Activated naive CD4-positive, alpha-beta T cell treated with anti-CD3 and anti-CD28 coated beads for 36 hours (primary cell): ENCODE measurements at regions not wholly inside any gene's neighbourhood (a gene's known extent, or its start where the extent isn't known, plus 50 kb on each side); places are given as distances from the start of the nearest gene placed in this dataset.

Experiments
- CTCF ChIA-PET: fragments of 350-600 bp; sonication (Branson Sonifier 250); formaldehyde crosslinking; loops from one replicate; lab custom pipeline; 2021; ENCODE audit warnings: antibody characterized with exemption; lab: Charles Lee
- DNase-seq: peaks from one replicate; pipeline ENCODE4 v3.0.0-alpha.2; 2020
- H3K27ac Mint-ChIP-seq: one replicate; pipeline ENCODE4 v1.8.0; 2021; ENCODE audit warnings: mild to moderate bottlenecking, mixed read lengths
- H3K27me3 Mint-ChIP-seq: one replicate; pipeline ENCODE4 v1.8.0; 2021; ENCODE audit warnings: low read depth, mixed read lengths
- H3K36me3 Mint-ChIP-seq: one replicate; pipeline ENCODE4 v1.8.0; 2021; ENCODE audit warnings: low read depth, mixed read lengths
- H3K4me1 Mint-ChIP-seq: one replicate; pipeline ENCODE4 v1.8.0; 2021; ENCODE audit warnings: low read depth, mixed read lengths
- H3K4me3 Mint-ChIP-seq: one replicate; pipeline ENCODE4 v1.8.0; 2021; ENCODE audit warnings: mild to moderate bottlenecking, moderate library complexity, mixed read lengths
- H3K9me3 Mint-ChIP-seq: one replicate; pipeline ENCODE4 v1.8.0; 2021; ENCODE audit warnings: mixed read lengths
- intact Hi-C: fragments of 100-400 bp; cut with micrococcal nuclease; formaldehyde crosslinking; loops from one replicate; pipeline ENCODE4 v1.15.1; 2023

- Mint-ChIP-seq H3K4me3 (peak overlapping the region; percentile 71), H3K36me3 (no peaks in the 10 kb centered on the region), H3K9me3 (no peaks in the 10 kb centered on the region), H3K4me1 (no peaks in the 10 kb centered on the region), H3K27me3 (peaks cover 12% of the 10 kb centered on the region), H3K27ac (peak overlapping the region; percentile 71)
- peak; percentile 68 for DNase-seq
- intact Hi-C loops: no loop called here
- CTCF ChIA-PET: interaction anchor here (0.6 to 4.6 kb wide), 17 partner anchors 11 to 1555 kb away, joined by 3 to 40 read pairs (median 4); no protein-coding TSS in a partner anchor
These were observed 49.9 kb upstream of the OR4E1 start for GRCh38 chr14:21723431-21724045.
